HG03460 (cell line): ENCODE measurements at regions not wholly inside any gene's neighbourhood (a gene's known extent, or its start where the extent isn't known, plus 50 kb on each side); places are given as distances from the start of the nearest gene placed in this dataset.
A peak's percentile ranks its signal among the peaks of the same experiment; 100 is the strongest.

Experiments
- ATAC-seq: cut with Tn5 transposase; IDR thresholded peaks from one replicate; pipeline ENCODE4 v1.9.1; 2021; ENCODE audit not compliant: unreplicated experiment

- ATAC-seq, result no peak
Observed at GRCh38 chr4:128394778-128395177, 107.2 kb upstream of the PGRMC2 start.

GRCh38 chr4:128393101-128393704 is 105.6 kb upstream of the PGRMC2 start:
- peak; percentile 77 for ATAC-seq

GRCh38 chr4:128390475-128390996 is 102.9 kb upstream of the PGRMC2 start:
- ATAC-seq, result no peak

- no peak for ATAC-seq
Observed at GRCh38 chr4:128388796-128389195, 101.2 kb upstream of the PGRMC2 start.

- no peak for ATAC-seq
Observed at GRCh38 chr4:128388352-128388630, 100.7 kb upstream of the PGRMC2 start.

GRCh38 chr4:128387600-128388351 is 100.2 kb upstream of the PGRMC2 start:
- no peak for ATAC-seq

GRCh38 chr4:128386761-128387599 is 99.4 kb upstream of the PGRMC2 start:
- ATAC-seq, result no peak

GRCh38 chr4:128385683-128386304 is 98.2 kb upstream of the PGRMC2 start:
- no peak for ATAC-seq

GRCh38 chr4:128384765-128385598 is 97.4 kb upstream of the PGRMC2 start:
- ATAC-seq, result no peak

- ATAC-seq, result no peak
Observed at GRCh38 chr4:128384091-128384520, 96.5 kb upstream of the PGRMC2 start.

GRCh38 chr4:128381748-128382559 is 94.3 kb upstream of the PGRMC2 start:
- no peak for ATAC-seq

- ATAC-seq, result no peak
Observed at GRCh38 chr4:128380306-128380705, 92.7 kb upstream of the PGRMC2 start.

GRCh38 chr4:128379860-128380259 is 92.2 kb upstream of the PGRMC2 start:
- no peak for ATAC-seq

- ATAC-seq, result no peak
Observed at GRCh38 chr4:128378668-128379067, 91.1 kb upstream of the PGRMC2 start.

- ATAC-seq, result no peak
Observed at GRCh38 chr4:128376958-128377357, 89.3 kb upstream of the PGRMC2 start.

- no peak for ATAC-seq
Observed at GRCh38 chr4:128376303-128376702, 88.7 kb upstream of the PGRMC2 start.

GRCh38 chr4:128373628-128374027 is 86.0 kb upstream of the PGRMC2 start:
- no peak for ATAC-seq

GRCh38 chr4:128371876-128372275 is 84.3 kb upstream of the PGRMC2 start:
- no peak for ATAC-seq

GRCh38 chr4:128371001-128371777 is 83.6 kb upstream of the PGRMC2 start:
- ATAC-seq, result no peak
